GM20431 (cell line): ENCODE measurements at regions not wholly inside any gene's neighbourhood (a gene's known extent, or its start where the extent isn't known, plus 50 kb on each side); places are given as distances from the start of the nearest gene placed in this dataset.

Experiments
- in situ Hi-C: fragments of 300-500 bp; cut with MseI, MboI; formaldehyde crosslinking; loops from one replicate; pipeline ENCODE4 v1.15.0; 2020; ENCODE audit warnings: low sequenced_read_pairs; ENCODE audit not compliant: unreplicated experiment

DNA sequence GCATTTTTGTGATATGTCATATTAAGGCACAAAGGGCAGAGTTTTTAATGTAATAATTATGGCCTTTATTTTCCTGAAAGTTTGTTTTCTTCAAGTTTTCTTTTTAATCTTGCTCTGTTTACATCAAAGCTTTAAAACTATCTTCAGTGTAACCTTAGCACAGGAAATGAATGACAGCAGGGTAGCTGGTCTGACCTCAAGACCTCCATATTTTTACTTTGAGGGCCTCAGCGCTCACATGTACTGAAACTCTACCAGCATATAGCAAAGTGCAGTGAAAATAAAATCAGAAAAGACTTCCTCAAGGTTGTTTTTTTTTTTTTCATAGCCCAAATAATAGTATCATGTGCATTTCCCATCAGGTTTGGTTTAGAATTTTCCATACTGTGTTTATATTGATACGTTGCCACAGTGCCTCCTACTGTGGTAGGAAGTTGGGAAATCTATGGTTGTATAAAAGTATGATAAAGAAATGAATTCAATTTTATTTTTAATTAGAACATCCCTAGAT is 163.4 kb downstream of the UBE2E3 start:
- in situ Hi-C loops = no loop called here

DNA sequence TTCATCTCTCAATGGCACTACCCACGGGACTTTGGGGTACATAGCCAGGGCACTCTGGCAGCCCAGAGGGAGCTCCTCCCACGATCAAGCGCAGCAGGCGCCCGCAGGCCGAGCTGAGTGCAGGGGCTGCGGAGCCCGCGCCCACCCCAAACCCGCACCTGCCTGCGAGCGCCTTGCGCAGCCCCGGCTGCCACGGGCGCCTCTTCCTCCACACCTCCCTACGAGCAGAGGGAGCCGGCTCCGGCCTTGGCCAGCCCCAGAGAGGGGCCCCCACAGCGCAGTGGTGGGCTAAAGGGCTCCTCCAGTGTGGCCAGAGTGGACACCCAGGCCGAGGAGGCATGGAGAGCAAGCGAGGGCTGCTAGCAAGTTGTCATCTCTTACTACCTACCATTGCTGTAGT is 165.2 kb downstream of the UBE2E3 start:
- in situ Hi-C loops = no loop called here

DNA sequence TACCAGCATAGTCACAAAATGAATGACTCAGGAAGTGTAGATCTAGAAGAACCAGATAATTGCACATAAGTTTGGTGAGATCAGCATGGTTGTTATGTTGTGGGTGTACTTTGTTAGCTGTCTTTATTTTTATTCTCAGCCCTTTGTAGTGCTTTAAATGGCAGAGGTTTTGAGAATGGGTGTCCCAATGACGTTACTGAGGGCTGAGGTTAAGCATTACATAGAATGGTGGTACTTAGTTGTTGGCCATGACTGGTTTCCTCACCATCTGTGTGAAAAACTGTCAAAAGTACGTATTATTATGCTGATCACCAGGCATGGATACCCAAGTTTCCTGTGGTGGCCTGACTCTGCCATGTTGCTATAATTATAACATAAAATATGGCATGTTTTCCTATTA is 165.8 kb downstream of the UBE2E3 start:
- in situ Hi-C loops = no loop called here

DNA sequence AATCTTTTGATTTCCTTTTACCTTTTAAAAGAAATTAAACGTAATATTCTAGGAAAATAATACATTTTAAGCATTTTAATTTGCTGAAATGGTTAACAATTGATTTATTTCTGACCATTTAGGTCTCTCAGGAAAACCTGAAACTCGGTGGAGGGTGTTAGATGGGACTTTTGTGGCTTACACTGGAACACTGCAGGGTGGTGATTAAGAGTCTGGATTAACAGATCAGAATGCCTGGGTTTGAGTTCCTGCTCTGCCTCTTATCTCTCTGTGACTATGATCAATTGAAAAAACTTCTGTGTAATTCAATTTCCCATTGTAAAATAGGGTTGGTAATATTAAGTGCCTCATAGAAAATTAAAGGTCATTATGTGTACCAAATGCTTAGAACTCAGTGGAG is 168.7 kb downstream of the UBE2E3 start:
- in situ Hi-C loops = no loop called here

DNA sequence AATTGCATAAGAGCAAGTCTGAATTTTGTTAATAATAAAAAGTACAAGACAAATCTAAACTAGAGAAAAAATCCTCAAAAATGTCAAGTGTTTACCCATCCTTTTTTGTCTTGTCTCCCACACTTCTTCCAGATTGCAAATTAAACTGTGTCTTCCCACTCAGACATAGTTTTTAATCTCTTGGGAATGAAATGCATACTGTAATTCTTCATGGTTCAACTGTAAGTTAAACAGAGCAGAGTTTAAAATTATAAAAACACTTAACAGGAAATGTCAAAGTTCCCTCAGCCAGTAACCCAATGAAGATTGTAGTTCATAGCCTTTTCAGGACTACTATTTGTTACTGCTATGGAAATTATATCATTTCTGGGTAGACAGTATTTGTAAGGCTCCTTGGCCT is 171.8 kb downstream of the UBE2E3 start:
- in situ Hi-C loops = no loop called here

DNA sequence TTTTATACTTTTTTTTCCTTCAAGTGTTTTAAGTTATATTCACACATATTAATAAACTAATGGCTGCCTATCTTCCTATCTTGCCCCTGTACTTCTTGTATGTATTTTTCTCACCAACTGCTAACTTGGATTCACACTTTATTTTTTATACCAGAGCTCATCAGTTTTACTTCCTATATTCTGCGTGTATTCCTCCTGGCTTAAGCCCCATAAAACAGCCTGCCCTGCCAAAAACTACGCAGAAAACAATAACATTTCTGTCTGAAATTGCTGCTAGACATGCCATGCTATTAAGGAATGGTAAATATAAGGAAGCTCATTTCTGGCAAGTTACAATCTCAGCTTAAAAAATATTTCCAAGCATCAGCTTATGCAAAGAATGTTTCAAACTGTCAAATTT is 172.3 kb downstream of the UBE2E3 start:
- in situ Hi-C loops = no loop called here

DNA sequence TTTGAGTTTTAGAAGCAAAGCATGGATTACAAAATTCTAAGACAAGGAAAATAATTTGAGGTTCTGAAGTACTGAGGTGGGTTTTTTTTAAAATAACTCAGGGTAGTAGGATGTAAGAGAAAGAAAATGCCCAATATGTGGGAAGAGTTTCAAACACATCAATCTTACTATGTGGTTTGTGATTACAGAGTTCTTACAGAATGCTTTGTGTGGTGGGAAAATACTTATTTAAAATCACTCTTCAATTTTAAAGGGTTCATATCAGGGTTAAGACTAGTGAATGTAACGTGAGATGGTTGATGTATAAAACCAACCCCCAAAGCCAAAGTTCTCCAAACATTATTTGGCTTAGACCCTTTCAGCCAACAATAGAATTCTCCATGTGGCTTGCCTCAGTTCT is 173.5 kb downstream of the UBE2E3 start:
- in situ Hi-C loops = no loop called here

DNA sequence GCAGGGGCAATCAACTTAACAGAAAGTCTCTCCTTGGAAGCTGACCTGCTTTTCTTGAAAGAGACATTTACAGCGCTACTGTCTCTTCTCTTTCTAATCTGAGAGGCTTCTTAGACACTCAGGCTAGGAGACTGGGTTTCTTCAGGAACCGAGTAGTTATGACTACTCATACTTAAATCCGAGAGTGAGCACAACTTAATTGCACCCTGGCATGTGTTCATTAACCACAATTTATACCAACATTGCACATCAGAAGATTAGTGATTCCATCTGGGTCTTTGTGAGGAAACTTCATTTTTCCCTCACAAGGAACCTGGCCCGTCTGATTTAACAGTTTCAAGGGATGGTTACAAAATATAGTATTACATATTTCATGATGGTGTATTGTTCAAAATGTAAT is 176.9 kb downstream of the UBE2E3 start:
- in situ Hi-C loops = no loop called here

DNA sequence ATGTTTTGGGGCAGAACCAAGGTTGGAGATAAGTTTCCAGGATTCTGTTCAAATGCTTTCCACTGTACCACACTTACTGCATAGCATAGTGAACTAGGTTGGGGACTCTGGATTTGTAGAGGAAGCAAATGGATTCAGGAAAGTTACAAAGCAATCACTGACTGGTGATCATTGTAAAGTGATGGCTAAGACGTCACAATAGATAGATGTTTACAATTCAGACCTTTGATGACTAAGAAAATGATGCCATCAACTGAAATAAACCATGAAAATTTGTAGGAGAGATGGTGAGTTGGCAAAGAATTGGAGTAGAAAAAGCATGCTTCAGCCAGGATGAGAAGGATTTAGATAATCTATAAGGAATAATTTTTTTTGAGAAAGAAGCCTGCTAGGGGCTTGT is 178.0 kb downstream of the UBE2E3 start:
- in situ Hi-C loops = no loop called here

DNA sequence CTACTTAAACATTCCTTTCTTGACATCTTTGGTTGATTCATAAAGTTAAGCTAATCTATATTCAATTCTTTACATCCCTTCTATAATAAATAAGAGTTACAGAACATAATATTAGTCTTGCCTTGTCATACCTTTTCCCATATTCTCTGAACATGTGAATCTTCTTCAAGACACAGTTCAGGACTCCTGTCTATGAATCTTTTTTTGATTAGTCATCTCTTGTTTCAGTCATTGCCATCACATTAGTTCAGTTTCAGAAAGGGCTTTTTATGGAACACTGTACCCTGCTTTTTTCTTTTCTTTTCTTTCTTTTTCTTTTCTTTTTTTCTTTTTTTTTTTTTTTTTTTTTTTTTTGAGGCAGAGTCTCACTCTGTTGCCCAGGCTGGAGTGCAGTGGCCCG is 181.2 kb downstream of the UBE2E3 start:
- in situ Hi-C loops = no loop called here

DNA sequence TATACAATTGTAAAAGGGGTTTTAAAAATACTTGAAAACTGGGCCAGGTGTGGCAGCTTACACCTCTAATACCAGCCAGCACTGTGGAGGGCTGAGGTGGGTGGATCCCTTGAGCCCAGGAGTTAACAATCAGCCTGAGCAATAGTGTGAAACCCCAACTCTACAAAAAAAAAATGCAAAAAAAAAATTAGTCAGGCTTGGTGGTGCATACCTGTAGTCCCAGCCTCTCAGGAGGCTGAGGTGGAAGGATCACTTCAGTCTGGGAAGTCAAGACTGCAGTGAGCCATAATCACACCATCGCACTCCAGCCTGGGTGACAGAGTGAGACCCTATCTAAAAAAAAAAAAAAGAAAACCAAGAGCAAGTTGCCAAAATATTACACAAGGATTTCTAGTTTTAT is 182.7 kb downstream of the UBE2E3 start:
- in situ Hi-C loops = no loop called here

DNA sequence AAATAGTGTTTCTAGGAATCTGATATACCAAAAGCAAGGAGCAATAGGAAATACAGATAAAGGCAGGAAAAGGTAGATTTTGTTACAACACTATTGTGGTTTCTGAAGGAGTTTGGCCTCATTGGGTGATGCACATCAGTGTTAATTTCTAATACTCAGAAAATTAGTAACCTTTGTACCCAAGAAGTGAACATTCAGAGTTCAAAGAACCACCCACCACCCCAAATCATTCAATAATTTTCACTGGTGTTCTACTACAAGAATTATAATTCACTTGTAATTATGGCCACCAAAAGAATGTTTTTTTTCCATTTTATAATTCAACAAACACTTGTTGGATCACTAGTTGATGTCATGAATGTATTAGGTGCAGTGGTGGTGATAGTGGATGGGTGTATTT is 183.3 kb downstream of the UBE2E3 start:
- in situ Hi-C loops = no loop called here

DNA sequence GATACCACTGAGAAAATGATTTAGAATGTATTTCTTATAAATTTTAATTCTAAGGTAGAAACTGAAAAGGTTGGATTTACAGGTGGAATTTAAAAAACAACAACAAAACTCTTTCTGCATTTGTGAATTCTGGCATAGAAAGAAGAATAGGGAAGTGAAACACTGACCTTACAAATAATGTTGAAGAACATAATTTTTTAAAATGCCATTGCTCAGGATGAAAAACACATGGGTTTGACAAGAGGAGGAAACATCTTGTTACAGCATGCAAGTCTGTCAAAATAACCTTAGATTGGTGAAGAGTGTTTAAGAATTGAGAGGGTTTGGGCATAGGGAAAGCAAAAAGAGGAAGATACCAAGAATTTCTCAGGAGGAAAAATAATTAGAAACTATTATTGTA is 184.3 kb downstream of the UBE2E3 start:
- in situ Hi-C loops = no loop called here

DNA sequence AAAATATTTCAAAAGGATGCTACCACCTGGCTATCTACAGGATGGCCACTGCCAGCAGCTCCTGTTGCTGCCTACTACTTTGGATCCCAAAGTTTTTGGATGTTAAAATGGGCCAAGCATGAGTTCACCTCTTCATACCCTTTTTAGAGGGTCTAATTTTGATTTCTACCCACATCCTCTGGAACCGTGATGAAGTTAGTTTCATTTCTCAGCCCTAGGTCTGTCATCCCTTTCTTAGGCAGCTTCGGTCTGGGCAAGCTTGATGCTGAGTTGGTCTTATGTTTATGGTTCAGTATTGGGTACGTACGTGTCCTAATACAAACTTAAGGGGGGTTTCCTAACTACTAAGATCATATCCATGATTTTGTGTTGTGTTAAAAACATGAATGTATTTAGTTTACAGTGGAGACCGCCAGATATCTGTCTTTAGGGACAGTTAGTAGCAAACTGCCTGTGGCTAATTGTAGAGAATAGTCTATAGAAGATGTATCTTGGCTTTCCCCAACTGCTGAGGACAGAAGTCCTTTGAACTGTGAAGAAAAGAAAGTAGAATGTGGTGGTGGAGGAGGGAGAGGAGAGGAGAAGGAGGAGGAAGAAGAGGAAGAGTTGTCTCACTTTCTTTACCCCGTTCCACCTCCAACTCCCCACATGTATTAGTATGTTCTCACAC is 184.9 kb downstream of the UBE2E3 start:
- in situ Hi-C loops = no loop called here

DNA sequence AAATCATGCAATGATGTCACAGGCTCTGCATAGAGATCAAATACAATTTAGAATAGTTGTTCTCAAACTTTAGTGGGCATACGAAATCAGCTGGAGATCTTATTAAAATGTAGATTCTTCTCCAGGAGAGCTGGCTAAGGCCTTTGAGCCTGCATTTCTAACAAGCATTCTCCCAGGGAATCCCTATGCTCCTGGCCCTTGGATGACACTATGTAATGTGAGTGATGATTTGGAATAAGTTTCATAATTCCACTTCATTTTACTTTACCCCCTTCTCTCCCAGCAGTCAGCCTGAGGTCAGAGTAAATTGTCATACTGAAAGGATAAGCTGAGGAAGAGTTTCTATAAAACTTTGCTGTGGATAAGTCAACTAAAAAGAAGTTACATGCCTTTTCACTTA is 189.1 kb downstream of the UBE2E3 start:
- in situ Hi-C loops = no loop called here

DNA sequence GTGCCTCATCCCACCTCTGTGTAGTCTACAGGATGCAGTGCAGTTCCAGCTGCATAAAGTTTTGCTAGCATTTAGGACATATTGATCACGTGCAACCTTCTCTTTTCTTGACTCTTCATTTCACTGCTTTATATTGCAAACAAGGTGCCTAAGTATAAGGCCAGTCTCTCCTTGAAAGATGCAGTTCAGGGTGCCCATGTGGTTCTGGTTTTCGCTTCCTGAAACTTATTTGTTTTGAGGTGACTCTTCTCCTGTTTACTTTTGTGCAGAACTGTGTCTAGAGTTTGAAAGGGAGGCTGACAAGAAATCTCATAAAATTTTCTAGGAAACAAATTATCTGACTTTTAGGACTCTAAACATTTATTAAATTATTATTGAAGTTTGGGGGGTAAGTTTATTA is 189.9 kb downstream of the UBE2E3 start:
- in situ Hi-C loops = no loop called here

DNA sequence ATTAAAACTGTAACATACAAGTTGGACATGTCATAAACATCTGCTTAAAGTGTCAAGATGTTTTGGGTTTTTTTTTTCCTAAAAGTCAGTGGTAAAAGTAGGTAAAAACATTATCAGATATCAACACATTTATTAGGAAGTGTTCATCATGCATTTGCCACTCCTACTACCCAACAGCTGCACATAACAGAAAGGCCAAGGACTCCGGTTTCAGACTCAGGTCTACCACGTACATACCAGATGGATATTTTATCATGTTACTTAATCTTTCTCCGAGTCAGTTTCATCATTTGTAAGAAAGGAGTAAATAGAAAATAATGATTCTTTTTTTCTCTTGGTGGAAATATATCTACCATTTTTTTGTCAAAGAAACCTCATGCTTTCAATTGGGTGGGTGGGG is 192.3 kb downstream of the UBE2E3 start:
- in situ Hi-C loops = no loop called here

DNA sequence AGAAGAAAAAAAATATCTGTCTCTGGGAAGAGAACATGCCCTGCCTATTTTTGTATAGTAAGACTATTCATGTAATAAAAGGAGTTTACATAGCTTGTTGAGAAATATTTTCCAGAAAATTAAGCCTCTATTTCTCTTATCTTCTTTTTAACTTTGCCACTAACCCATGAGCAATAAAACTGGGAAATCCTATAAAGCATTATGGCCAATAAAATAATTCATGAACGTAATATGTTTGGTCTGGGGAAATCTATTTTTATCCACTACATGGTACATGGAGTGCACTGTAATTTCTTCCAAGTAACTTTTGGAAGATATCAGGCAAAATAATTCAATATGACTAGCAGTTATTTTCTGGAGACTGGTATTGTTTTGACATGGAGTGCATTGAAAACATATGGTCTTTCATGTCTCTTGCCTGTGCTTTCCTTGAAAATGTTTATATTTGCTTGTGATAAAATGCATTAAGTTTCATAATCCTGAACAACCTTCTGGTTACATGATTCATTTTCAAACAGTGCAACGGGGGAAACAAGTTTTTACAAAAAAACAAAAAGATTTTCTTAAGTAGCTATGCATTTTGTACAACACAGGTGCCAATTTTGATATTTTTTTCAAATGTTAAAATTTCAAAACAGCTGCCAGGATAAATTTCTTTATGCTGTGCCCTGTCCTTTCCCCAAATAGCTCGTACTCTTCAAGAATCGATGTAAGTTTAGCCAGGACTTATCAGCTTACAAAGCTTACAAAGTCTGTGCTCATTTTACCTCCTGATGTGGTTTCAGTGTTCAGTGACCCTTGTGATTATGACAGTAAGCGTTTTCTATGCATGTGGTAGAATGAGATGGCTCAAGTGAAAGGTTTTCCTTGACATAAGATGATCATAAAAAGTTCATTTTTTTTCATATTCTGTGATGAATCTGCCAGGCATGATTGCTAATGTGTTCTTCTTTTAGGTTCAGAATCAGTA is 194.5 kb downstream of the UBE2E3 start:
- in situ Hi-C loops = no loop called here

DNA sequence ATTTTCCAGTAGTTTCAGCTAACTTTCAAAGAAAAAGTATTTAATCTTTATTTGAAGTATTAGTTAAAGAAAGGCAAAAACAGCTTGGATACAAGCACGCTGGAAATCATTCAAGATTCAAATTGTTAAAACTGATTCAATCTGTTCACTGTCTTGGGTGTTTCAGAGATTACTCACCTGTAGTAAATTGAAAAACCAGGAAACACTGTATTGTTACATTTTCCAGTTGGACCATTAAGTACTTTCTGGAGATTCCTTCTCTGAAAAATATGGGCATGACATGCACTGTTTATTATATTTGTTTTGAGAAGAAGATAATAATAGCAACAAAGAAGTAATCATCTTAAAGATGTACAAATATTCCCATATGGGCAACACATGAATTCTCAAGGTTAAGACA is 196.1 kb downstream of the UBE2E3 start:
- in situ Hi-C loops = no loop called here

DNA sequence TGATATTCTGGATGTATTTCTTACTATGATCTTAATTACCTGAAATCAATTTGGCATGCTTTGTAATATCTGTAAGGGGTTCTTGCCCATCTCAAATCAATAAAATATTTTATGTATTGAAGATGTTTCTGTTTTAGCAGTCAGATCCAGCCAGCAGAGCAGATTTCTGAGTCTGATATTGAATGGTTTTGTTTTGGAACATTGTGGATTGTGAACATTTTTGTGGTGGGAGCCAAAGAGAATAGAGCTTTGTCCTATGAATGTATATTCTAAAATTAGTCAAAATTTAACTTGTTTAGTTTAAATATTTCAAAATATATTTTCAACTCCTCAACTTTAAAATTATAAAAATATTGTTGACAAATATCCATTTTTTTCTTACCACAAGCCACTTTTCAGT is 197.0 kb downstream of the UBE2E3 start:
- in situ Hi-C loops = no loop called here

DNA sequence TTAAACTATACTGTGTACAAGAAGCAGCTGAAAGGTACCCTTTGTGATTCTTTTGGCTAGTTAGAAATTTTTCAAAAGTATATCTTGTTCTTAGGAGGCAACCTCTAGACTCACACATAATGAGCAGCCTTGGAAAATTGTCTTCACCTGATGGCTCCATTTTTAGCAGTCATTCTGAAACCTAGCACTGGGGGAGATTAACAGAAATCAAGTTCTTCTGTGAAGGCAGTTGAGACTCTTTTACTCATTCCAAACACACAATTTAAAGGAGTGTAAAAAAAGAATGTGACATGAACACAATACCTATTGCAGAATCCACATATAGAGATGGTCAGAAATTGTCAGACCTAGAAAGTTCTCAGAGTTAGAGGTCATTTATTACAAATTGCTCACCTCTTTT is 197.7 kb downstream of the UBE2E3 start:
- in situ Hi-C loops = no loop called here
